Endothelial cell of umbilical vein (primary cell): ENCODE measurements at regions not wholly inside any gene's neighbourhood (a gene's known extent, or its start where the extent isn't known, plus 50 kb on each side); places are given as distances from the start of the nearest gene placed in this dataset.

Experiments
- EZH2 ChIP-seq: IDR thresholded peaks from 2 replicates; pipeline ENCODE4 v1.6.1; 2012; ENCODE audit warnings: borderline replicate concordance, low read depth, mild to moderate bottlenecking, moderate library complexity, low read length, inconsistent platforms; ENCODE audit not compliant: severe bottlenecking
- MAX ChIP-seq: IDR thresholded peaks from 2 replicates; pipeline ENCODE4 v1.6.1; 2011; ENCODE audit not compliant: insufficient read depth, insufficient read length

DNA sequence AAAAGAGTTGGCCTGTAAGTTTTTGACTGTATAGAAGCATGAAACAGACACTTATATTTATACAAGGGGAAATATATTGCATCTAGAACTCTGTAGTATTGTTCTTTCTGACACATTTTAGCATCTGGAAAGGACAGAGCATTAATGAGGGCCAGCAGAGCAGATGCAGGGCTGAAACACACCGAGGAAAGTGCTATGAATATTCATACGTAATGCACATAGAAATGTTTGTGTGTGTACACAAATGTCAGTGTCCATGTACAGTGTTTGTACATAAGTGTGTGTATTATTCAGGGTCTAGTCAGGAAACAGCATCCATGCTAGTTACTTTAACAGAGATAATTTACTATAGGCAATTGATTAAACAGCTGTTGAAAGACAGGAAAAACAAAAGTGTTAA lies 146.5 kb upstream of the DTNBP1 start:
- TF ChIP-seq EZH2: no peak
- no peak for TF ChIP-seq MAX
